ENCODE measurements at regions not wholly inside any gene's neighbourhood (a gene's known extent, or its start where the extent isn't known, plus 50 kb on each side); places are given as distances from the start of the nearest gene placed in this dataset.
"Not testable (repeated sequence)": the region's sequence is repeated elsewhere in the genome, so short reads cannot be mapped to it uniquely, and the experiment has no call there.

DNA sequence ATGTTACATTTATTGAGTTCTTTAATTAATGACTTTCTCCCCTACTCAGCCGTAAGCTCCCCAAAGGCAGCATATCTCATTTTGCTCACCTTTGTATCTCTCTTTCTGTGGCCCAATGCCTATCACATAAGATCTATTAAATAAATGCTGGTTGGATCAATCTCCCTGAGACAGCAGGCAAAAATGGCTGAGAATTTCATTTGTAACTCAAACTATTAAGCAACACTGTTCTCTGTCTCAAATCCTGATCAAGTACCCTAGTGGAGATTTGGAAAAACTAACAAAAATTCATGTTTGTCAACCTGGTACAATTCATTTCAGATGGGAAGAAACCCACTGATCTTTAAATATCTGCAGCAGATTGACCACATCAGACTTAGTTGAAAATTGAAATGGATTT lies 127.4 kb downstream of the ZFAND4 start:
- H3K36me3 Mint-ChIP-seq (ENCODE audit: low read depth): no peaks in the 10 kb centered on the region
- no peak overlapping the region for H3K4me3 Mint-ChIP-seq (ENCODE audit: low read depth)
- no peak for DNase-seq (ENCODE audit: low spot score)
- H3K27me3 Mint-ChIP-seq (ENCODE audit: low read depth): no peaks in the 10 kb centered on the region
- intact Hi-C loops (cut with micrococcal nuclease): no loop called here
- H3K4me1 Mint-ChIP-seq (ENCODE audit: low read depth): no peaks in the 10 kb centered on the region
- H3K27ac Mint-ChIP-seq: no peak overlapping the region
- H3K9me3 Mint-ChIP-seq: no peaks in the 10 kb centered on the region

DNA sequence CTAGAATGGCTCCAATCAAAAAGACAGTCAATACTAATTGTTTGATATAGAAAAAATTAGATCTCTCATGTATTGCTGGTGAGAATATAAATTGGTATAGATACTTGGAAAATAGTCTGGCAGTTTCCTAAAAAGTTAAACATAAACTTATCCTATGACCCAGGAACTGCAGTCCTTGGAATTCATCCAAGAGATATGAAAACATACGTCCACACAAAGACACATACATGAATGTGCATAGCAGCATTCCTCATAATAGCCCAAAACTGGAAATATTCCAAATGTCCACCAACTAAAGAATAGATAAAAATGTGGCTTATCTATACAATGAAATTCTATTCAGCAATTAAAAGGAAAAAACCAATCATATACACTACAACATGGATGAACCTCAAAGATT lies 128.4 kb downstream of the ZFAND4 start:
- H3K4me1 Mint-ChIP-seq (ENCODE audit: low read depth): no peaks in the 10 kb centered on the region
- H3K27ac Mint-ChIP-seq: no peak overlapping the region
- DNase-seq (ENCODE audit: low spot score): no peak
- H3K4me3 Mint-ChIP-seq (ENCODE audit: low read depth): no peak overlapping the region
- no peaks in the 10 kb centered on the region for H3K27me3 Mint-ChIP-seq (ENCODE audit: low read depth)
- no peaks in the 10 kb centered on the region for H3K9me3 Mint-ChIP-seq
- intact Hi-C loops (cut with micrococcal nuclease): no loop called here
- H3K36me3 Mint-ChIP-seq (ENCODE audit: low read depth): no peaks in the 10 kb centered on the region

DNA sequence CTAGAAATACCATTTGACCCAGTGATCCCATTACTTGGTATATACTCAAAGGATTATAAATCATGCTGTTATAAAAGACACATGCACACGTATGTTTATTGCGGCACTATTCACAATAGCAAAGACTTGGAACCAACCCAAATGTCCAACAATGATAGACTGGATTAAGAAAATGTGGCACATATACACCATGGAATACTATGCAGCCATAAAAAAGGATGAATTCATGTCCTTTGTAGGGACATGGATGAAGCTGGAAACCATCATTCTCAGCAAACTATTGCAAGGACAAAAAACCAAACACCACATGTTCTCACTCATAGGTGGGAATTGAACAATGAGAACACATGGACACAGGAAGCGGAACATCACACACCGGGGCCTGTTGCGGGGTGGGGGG lies 131.5 kb downstream of the ZFAND4 start:
- DNase-seq (ENCODE audit: low spot score); H3K4me1 Mint-ChIP-seq (ENCODE audit: low read depth); H3K4me3 Mint-ChIP-seq (ENCODE audit: low read depth); H3K27ac Mint-ChIP-seq; intact Hi-C loops (cut with micrococcal nuclease); H3K27me3 Mint-ChIP-seq (ENCODE audit: low read depth); H3K9me3 Mint-ChIP-seq; H3K36me3 Mint-ChIP-seq (ENCODE audit: low read depth): not testable (repeated sequence)

DNA sequence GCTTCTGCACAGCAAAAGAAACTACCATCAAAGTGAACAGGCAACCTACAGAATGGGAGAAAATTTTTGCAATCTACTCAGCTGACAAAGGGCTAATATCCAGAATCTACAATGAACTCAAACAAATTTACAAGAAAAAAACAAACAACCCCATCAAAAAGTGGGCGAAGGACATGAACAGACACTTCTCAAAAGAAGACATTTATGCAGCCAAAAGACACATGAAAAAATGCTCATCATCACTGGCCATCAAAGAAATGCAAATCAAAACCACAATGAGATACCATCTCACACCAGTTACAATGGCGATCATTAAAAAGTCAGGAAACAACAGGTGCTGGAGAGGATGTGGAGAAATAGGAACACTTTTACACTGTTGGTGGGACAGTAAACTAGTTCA lies 132.0 kb downstream of the ZFAND4 start:
- H3K9me3 Mint-ChIP-seq; H3K4me1 Mint-ChIP-seq (ENCODE audit: low read depth); intact Hi-C loops (cut with micrococcal nuclease); H3K36me3 Mint-ChIP-seq (ENCODE audit: low read depth); H3K27me3 Mint-ChIP-seq (ENCODE audit: low read depth); DNase-seq (ENCODE audit: low spot score); H3K27ac Mint-ChIP-seq; H3K4me3 Mint-ChIP-seq (ENCODE audit: low read depth): not testable (repeated sequence)

DNA sequence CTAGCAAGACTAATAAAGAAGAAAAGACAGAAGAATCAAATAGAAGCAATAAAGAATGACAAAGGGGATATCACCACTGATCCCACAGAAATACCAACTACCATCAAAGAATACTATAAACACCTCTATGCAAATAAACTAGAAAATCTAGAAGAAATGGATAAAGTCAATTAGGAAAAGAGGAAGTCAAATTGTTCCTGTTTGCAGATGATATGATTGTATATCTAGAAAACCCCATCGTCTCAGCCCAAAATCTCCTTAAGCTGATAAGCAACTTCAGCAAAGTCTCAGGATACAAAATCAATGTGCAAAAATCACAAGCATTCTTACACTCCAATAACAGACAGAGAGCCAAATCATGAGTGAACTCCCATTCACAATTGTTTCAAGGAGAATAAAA lies 133.0 kb downstream of the ZFAND4 start:
- H3K4me3 Mint-ChIP-seq (ENCODE audit: low read depth); H3K9me3 Mint-ChIP-seq; intact Hi-C loops (cut with micrococcal nuclease); H3K36me3 Mint-ChIP-seq (ENCODE audit: low read depth); H3K4me1 Mint-ChIP-seq (ENCODE audit: low read depth); DNase-seq (ENCODE audit: low spot score); H3K27me3 Mint-ChIP-seq (ENCODE audit: low read depth); H3K27ac Mint-ChIP-seq: not testable (repeated sequence)

DNA sequence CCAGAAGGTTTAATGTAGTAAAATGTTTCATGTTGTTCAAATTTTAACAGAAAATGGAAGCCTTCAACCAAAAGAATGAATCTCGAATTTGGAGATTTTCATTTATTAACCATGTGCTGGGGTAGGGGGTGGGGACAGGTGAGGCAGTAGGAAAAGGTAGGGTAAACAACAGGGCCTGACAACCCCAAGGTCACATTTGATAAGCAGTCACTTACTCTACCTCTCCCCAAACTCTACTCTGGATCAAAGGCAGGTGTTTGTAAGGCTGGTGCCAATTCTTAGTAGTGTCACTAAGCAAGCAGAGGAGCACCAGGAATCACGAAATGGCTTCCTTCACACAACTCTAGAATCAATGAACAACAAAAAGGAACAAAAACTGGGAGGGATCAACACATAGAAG lies 138.0 kb downstream of the ZFAND4 start:
- no peaks in the 10 kb centered on the region for H3K4me1 Mint-ChIP-seq (ENCODE audit: low read depth)
- no peak overlapping the region for H3K27ac Mint-ChIP-seq
- intact Hi-C loops (cut with micrococcal nuclease): no loop called here

DNA sequence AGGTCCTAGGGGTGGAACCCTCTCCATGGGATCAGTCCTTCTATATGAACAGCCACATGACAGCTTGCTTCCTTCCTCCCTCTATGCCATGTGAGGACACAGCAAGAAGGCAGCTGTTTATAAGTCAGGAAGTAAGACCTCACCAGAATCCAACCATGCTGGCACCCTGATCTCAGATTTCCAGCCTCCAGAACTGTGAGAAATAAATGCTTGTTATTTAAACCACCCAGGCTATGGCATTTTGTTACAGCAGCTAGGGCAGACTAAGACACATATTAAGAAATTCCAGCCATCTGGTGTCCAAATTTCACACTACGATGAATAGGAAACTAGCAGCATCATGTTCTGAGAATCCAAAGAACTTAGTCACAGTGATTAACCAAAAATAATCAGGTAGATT lies 140.1 kb downstream of the ZFAND4 start:
- Mint-ChIP-seq H3K4me3 (ENCODE audit: low read depth) (no peak overlapping the region), H3K27ac (no peak overlapping the region)

More for the DNA sequence above, 138.0 kb downstream of the ZFAND4 start:
- Mint-ChIP-seq H3K4me3 (ENCODE audit: low read depth) (no peak overlapping the region), H3K9me3 (no peaks in the 10 kb centered on the region), H3K27me3 (ENCODE audit: low read depth) (no peaks in the 10 kb centered on the region), H3K36me3 (ENCODE audit: low read depth) (no peaks in the 10 kb centered on the region)
- DNase-seq (ENCODE audit: low spot score): no peak

DNA sequence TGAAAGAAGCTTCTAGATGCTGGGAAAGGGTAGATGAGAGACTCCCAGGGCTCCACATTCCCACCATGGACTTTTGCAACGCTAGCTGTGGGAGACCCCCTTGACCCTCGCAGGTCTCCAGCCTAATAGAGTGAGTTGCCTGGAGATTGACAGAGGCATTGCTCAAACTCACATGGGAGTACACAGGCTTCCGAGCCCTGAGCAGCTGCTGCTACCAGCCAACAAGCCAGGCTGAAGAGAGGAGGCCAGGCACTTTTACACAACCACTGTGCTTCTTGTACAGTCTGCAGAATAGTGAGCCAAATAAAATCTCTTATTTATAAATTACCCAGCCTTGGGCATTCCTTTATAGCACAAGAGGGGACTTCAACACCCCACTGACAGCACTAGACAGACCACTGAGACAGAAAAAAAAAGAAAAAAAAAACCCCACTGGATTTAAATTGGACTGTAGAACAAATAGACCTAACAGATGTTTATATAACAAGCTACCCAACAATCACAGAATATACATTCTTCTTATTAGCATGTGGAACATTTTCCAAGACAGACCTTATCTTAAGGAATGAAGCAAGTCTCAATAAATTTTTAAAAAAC lies 146.2 kb downstream of the ZFAND4 start:
- H3K4me3 Mint-ChIP-seq (ENCODE audit: low read depth): no peak overlapping the region
- intact Hi-C loops (cut with micrococcal nuclease): no loop called here
- H3K27ac Mint-ChIP-seq: no peak overlapping the region
- H3K4me1 Mint-ChIP-seq (ENCODE audit: low read depth): no peaks in the 10 kb centered on the region
- peaks cover 3% of the 10 kb centered on the region for H3K27me3 Mint-ChIP-seq (ENCODE audit: low read depth)
- H3K36me3 Mint-ChIP-seq (ENCODE audit: low read depth): no peaks in the 10 kb centered on the region
- DNase-seq (ENCODE audit: low spot score): no peak
- H3K9me3 Mint-ChIP-seq: no peaks in the 10 kb centered on the region

More for the DNA sequence above, 140.1 kb downstream of the ZFAND4 start:
- no peak for DNase-seq (ENCODE audit: low spot score)
- Mint-ChIP-seq H3K36me3 (ENCODE audit: low read depth) (no peaks in the 10 kb centered on the region), H3K9me3 (no peaks in the 10 kb centered on the region), H3K4me1 (ENCODE audit: low read depth) (no peaks in the 10 kb centered on the region), H3K27me3 (ENCODE audit: low read depth) (peaks cover 3% of the 10 kb centered on the region)
- intact Hi-C loops (cut with micrococcal nuclease): no loop called here

DNA sequence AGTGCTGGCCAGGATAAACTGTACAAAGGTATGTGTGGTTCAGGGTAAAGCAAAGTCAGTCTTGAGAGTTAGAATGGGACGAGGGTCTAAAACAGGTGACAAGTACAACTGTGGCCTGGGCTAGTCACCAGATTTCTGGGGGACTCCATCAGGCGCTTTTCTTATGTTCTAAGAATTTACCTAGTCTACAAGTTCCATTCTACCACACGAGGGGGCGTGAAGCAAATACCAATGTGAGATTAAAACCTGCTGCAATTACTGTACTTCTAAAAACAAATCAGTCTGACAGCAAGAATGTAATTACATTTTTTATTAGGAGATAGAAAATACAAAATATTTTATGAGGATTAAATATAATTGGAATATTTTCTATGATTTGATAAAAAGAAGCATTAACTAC lies 146.5 kb downstream of the ALOX5 start:
- Mint-ChIP-seq H3K27ac (no peak overlapping the region), H3K36me3 (ENCODE audit: low read depth) (no peaks in the 10 kb centered on the region), H3K4me3 (ENCODE audit: low read depth) (no peak overlapping the region), H3K9me3 (no peaks in the 10 kb centered on the region), H3K27me3 (ENCODE audit: low read depth) (no peaks in the 10 kb centered on the region), H3K4me1 (ENCODE audit: low read depth) (no peaks in the 10 kb centered on the region)
- intact Hi-C loops (cut with micrococcal nuclease): no loop called here
- DNase-seq (ENCODE audit: low spot score): no peak

DNA sequence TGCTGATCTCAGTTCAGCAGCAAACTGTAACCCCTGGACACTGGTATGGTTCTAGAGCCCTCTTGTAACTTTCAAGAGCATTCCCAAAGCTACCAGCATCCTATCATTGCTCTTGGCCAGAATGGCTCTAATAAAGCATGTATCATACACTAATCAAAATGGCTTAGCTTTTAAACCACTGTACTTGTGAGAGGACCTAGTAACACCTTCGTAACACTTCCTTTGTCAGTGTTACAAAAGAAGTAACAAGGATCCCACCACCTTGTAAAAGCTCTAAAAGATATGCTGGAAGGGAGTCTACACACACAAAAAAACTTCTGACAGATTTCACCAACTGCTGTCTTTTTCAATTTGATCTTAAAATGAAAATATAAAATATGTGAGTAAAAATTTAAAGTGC lies 144.7 kb downstream of the ALOX5 start:
- DNase-seq (ENCODE audit: low spot score): no peak
- Mint-ChIP-seq H3K36me3 (ENCODE audit: low read depth) (no peaks in the 10 kb centered on the region), H3K9me3 (no peaks in the 10 kb centered on the region), H3K4me1 (ENCODE audit: low read depth) (no peaks in the 10 kb centered on the region), H3K27me3 (ENCODE audit: low read depth) (no peaks in the 10 kb centered on the region), H3K27ac (no peak overlapping the region), H3K4me3 (ENCODE audit: low read depth) (no peak overlapping the region)
- intact Hi-C loops (cut with micrococcal nuclease): no loop called here

DNA sequence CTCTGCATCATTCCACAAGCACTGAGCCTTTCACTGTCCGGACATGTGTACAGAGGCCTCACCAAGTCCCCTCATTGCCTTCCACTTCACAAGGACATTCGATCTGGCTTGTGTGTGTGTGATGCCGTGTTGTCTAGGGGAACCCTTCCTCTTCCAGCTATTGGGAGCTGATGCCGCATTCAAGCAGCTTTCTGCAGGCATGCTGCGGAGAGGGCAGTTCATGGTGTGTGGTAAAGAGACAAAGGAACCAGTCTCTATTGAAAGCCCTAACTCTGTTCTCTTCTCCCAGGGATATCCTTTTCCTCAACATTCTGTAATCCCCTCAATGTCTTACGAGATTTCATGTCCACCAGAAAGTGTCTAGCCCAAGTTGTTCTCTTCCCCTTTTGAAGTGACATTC lies 141.6 kb downstream of the ALOX5 start:
- intact Hi-C loops (cut with micrococcal nuclease): no loop called here
- no peak overlapping the region for H3K4me3 Mint-ChIP-seq (ENCODE audit: low read depth)
- no peak for DNase-seq (ENCODE audit: low spot score)
- H3K27ac Mint-ChIP-seq: no peak overlapping the region
- no peaks in the 10 kb centered on the region for H3K27me3 Mint-ChIP-seq (ENCODE audit: low read depth)
- no peaks in the 10 kb centered on the region for H3K9me3 Mint-ChIP-seq
- H3K4me1 Mint-ChIP-seq (ENCODE audit: low read depth): no peaks in the 10 kb centered on the region
- H3K36me3 Mint-ChIP-seq (ENCODE audit: low read depth): no peaks in the 10 kb centered on the region

DNA sequence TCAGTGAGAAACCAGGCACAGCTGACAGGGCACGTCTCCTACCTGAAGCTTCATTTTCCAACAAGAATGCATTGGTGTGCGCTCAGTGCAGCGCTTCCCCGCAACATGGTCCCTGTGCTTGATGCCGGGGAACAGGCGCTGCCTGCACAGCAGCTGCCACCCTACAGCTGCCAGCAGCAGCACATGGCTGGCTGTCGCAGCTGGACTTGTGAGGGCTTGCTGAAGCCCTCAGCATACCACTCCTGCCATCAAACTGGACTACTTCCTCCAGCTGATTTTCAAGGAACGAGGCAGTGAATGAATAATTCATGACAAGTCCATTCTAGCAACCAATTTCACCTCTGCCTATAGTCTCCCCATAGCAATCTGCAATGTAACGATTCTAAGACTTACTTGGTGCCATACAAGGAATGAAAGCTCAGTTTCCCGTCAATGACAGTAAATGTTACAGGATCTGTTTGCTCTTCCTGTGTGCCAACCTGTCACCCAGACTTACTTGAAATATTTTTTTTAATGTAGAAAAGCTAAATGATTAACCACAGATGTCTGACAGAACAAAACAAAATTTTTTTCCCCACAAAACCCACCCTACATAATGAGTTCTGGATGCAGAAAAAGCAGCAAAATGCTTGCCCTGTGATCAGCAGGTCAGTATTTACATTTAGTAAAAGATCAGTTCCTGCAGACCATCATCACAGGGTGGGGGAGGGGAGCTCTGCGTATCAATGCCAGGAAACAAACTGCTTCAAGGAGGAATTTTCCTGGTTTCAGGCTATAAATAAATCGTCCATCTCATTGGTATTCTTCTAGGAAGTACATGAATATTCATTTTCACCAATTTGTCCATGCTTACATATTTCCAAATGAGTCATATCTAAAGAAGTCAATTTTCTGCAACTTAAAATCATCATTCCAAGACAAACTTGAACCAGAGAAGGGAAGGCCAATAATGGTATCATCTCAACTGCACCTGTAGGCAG lies 140.6 kb downstream of the ALOX5 start:
- Mint-ChIP-seq H3K9me3 (no peaks in the 10 kb centered on the region), H3K27me3 (ENCODE audit: low read depth) (no peaks in the 10 kb centered on the region), H3K4me1 (ENCODE audit: low read depth) (no peaks in the 10 kb centered on the region), H3K27ac (no peak overlapping the region), H3K36me3 (ENCODE audit: low read depth) (no peaks in the 10 kb centered on the region), H3K4me3 (ENCODE audit: low read depth) (no peak overlapping the region)
- no peak for DNase-seq (ENCODE audit: low spot score)
- intact Hi-C loops (cut with micrococcal nuclease): no loop called here

DNA sequence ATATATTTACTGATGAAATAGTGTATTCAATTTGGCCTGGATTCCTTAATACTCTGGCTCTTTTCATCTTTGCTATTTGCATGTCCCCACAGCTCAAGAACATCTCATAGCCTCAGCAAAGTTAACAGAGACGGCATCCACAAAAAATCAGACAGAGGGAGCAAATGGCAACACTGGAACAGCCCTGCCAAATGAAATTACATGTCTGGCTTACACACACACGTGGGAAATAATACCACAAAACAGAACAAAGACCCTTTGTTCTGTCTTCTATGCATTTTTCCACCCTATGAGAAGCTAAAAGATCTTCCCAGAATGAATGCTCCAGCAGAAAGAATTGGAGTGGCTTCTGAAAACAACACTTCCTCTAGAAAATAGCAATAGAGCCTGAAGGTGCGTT lies 139.5 kb downstream of the ALOX5 start:
- DNase-seq (ENCODE audit: low spot score): no peak
- no peaks in the 10 kb centered on the region for H3K4me1 Mint-ChIP-seq (ENCODE audit: low read depth)
- intact Hi-C loops (cut with micrococcal nuclease): no loop called here
- H3K4me3 Mint-ChIP-seq (ENCODE audit: low read depth): no peak overlapping the region
- H3K27me3 Mint-ChIP-seq (ENCODE audit: low read depth): no peaks in the 10 kb centered on the region
- no peak overlapping the region for H3K27ac Mint-ChIP-seq
- H3K36me3 Mint-ChIP-seq (ENCODE audit: low read depth): no peaks in the 10 kb centered on the region
- no peaks in the 10 kb centered on the region for H3K9me3 Mint-ChIP-seq
